Adrenal gland (tissue), 5 donors: ENCODE measurements at regions not wholly inside any gene's neighbourhood (a gene's known extent, or its start where the extent isn't known, plus 50 kb on each side); places are given as distances from the start of the nearest gene placed in this dataset.

Source experiments
- POLR2A ChIP-seq, 2 donors: fragments of 450-650 bp; IDR thresholded peaks; one replicate each; pipeline ENCODE4 v1.6.1; 2017; ENCODE audit warnings: antibody characterized with exemption in 2 of 2, mild to moderate bottlenecking in 2 of 2, moderate library complexity in 1 of 2
- TF ChIP-seq, protein P1 (sequence below), 6 experiments: fragments of 450-650 bp in 4 of 6; fragments of 200-600 bp in 2 of 6; sonication (generic) in 1 of 6; IDR thresholded peaks; 1 replicate in 5 of 6; 2 replicates in 1 of 6; pipeline versions ENCODE4 v1.5.1 to v1.8.0; 2016 to 2021; ENCODE audit warnings: antibody characterized with exemption in 6 of 6, mild to moderate bottlenecking in 2 of 6, moderate library complexity in 1 of 6
- donor health status: DM: no; HTN: no; CAD: no.

DNA sequence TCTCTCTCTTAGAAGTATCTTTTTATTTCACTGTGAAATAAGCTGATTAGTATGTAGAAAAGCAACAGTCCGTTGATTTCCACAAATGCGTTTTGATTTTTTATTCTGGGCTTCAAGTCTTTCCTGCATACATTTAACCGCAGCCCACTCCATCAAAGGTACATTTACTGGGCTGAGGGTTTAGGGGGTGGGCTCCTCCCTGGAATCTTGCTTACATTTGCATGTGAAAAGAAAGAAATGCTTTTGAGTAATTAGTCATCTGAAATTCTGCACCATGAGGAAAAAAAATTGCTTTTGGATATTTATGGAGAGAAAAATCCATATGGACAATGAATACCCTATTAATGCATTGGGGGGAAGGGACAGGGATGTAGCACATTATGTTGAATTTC, 178.3 kb upstream of the MCHR2 start:
- TF ChIP-seq POLR2A (IDR thresholded peaks at IDR 0.05), result no peak
- TF ChIP-seq, protein P1, sequence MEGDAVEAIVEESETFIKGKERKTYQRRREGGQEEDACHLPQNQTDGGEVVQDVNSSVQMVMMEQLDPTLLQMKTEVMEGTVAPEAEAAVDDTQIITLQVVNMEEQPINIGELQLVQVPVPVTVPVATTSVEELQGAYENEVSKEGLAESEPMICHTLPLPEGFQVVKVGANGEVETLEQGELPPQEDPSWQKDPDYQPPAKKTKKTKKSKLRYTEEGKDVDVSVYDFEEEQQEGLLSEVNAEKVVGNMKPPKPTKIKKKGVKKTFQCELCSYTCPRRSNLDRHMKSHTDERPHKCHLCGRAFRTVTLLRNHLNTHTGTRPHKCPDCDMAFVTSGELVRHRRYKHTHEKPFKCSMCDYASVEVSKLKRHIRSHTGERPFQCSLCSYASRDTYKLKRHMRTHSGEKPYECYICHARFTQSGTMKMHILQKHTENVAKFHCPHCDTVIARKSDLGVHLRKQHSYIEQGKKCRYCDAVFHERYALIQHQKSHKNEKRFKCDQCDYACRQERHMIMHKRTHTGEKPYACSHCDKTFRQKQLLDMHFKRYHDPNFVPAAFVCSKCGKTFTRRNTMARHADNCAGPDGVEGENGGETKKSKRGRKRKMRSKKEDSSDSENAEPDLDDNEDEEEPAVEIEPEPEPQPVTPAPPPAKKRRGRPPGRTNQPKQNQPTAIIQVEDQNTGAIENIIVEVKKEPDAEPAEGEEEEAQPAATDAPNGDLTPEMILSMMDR (IDR thresholded peaks at IDR 0.05), result no peak
